Activated B cell treated with CpG ODN at 0.5 μM for 24 hours (primary cell): ENCODE measurements at regions not wholly inside any gene's neighbourhood (a gene's known extent, or its start where the extent isn't known, plus 50 kb on each side); places are given as distances from the start of the nearest gene placed in this dataset.
"Not testable (repeated sequence)": the region's sequence is repeated elsewhere in the genome, so short reads cannot be mapped to it uniquely, and the experiment has no call there.

Experiments
- ATAC-seq: fragments of 200-7000 bp; cut with Tn5 transposase; one replicate; pipeline ENCODE4 v1.10.0; 2021; ENCODE audit warnings: low read depth, mild to moderate bottlenecking, moderate library complexity
- CTCF ChIA-PET: fragments of 350-600 bp; sonication (Branson Sonifier 250); formaldehyde crosslinking; loops from one replicate; lab custom pipeline; 2021; ENCODE audit warnings: antibody characterized with exemption; lab: Charles Lee
- POLR2A ChIA-PET: fragments of 350-600 bp; sonication (Branson Sonifier 250); formaldehyde crosslinking; loops from one replicate; lab custom pipeline; 2021; ENCODE audit warnings: antibody characterized with exemption; lab: Charles Lee
- DNase-seq: peaks from one replicate; pipeline ENCODE4 v3.0.0; 2022
- H3K27ac Mint-ChIP-seq: one replicate; pipeline ENCODE4 v1.8.0; 2020; ENCODE audit warnings: mixed read lengths
- H3K27me3 Mint-ChIP-seq: one replicate; pipeline ENCODE4 v1.8.0; 2021; ENCODE audit warnings: mixed read lengths
- H3K36me3 Mint-ChIP-seq: one replicate; pipeline ENCODE4 v1.8.0; 2021; ENCODE audit warnings: low read depth, mixed read lengths
- H3K4me1 Mint-ChIP-seq: one replicate; pipeline ENCODE4 v1.8.0; 2021; ENCODE audit warnings: mixed read lengths
- H3K4me3 Mint-ChIP-seq: one replicate; pipeline ENCODE4 v1.8.0; 2020; ENCODE audit warnings: mild to moderate bottlenecking, mixed read lengths
- H3K9me3 Mint-ChIP-seq: one replicate; pipeline ENCODE4 v1.8.0; 2020; ENCODE audit warnings: mixed read lengths
- CTCF ChIP-seq: fragments of 200-600 bp; IDR thresholded peaks from one replicate; pipeline ENCODE4 v1.8.0; 2022; ENCODE audit warnings: antibody characterized with exemption, mild to moderate bottlenecking
- intact Hi-C: fragments of 100-400 bp; cut with micrococcal nuclease; formaldehyde crosslinking; loops from one replicate; pipeline ENCODE4 v1.15.1; 2024

DNA sequence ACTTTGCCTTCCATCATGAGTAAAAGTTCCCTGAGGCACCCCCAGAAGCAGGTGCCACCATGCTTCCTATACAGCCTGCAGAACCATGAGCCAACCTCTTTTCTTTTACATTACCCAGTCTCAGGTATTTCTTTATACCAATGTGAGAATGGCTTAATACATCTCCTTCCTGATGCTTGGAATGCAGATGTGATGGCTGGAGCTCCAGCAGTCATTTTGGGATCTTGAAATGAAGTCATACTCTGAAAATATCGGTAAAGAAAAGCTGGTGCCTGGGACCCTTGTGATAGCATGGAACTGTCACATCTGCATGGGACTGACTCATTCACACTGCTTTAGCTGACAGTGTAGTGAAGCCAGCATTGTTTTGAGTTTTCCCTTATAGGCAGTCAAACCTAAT is 634.5 kb upstream of the NRP1 start:
- TF ChIP-seq CTCF: no peak
- H3K36me3 Mint-ChIP-seq: no peaks in the 10 kb centered on the region
- POLR2A ChIA-PET: no interaction called here

GRCh38 chr10:33967606-33968120 is 633.2 kb upstream of the NRP1 start:
- Mint-ChIP-seq H3K9me3 (peaks cover 13% of the 10 kb centered on the region), H3K4me1 (no peaks in the 10 kb centered on the region), H3K4me3 (no peak overlapping the region), H3K27me3 (no peaks in the 10 kb centered on the region), H3K36me3 (no peaks in the 10 kb centered on the region), H3K27ac (no peak overlapping the region)
- ChIA-PET CTCF (no interaction called here), POLR2A (no interaction called here)
- intact Hi-C loops: no loop called here
- TF ChIP-seq CTCF: no peak
- no peak for DNase-seq
- ATAC-seq: no peak

More for the DNA sequence above, 634.5 kb upstream of the NRP1 start:
- ATAC-seq: no peak
- no peaks in the 10 kb centered on the region for H3K4me1 Mint-ChIP-seq
- H3K4me3 Mint-ChIP-seq: no peak overlapping the region
- no peaks in the 10 kb centered on the region for H3K27me3 Mint-ChIP-seq
- no peak for DNase-seq
- CTCF ChIA-PET: no interaction called here
- H3K9me3 Mint-ChIP-seq: peaks cover 13% of the 10 kb centered on the region
- intact Hi-C loops: no loop called here
- no peak overlapping the region for H3K27ac Mint-ChIP-seq

GRCh38 chr10:33966946-33967345 is 632.5 kb upstream of the NRP1 start:
- ChIA-PET POLR2A (no interaction called here), CTCF (no interaction called here)
- no peak for DNase-seq
- no peak for TF ChIP-seq CTCF
- no peaks in the 10 kb centered on the region for H3K36me3 Mint-ChIP-seq
- no peak overlapping the region for H3K27ac Mint-ChIP-seq
- H3K4me3 Mint-ChIP-seq: no peak overlapping the region
- peaks cover 13% of the 10 kb centered on the region for H3K9me3 Mint-ChIP-seq
- intact Hi-C loops: no loop called here
- no peaks in the 10 kb centered on the region for H3K4me1 Mint-ChIP-seq
- H3K27me3 Mint-ChIP-seq: no peaks in the 10 kb centered on the region
- ATAC-seq: no peak

GRCh38 chr10:33965795-33966581 is 631.5 kb upstream of the NRP1 start:
- no peaks in the 10 kb centered on the region for H3K4me1 Mint-ChIP-seq
- ATAC-seq (no peak), DNase-seq (no peak)
- H3K4me3 Mint-ChIP-seq: no peak overlapping the region
- TF ChIP-seq CTCF: no peak
- H3K36me3 Mint-ChIP-seq: no peaks in the 10 kb centered on the region
- peaks cover 15% of the 10 kb centered on the region for H3K9me3 Mint-ChIP-seq
- no peak overlapping the region for H3K27ac Mint-ChIP-seq
- intact Hi-C loops: no loop called here
- CTCF ChIA-PET: no interaction called here
- POLR2A ChIA-PET: no interaction called here
- H3K27me3 Mint-ChIP-seq: no peaks in the 10 kb centered on the region

- H3K36me3 Mint-ChIP-seq: no peaks in the 10 kb centered on the region
- H3K4me3 Mint-ChIP-seq: no peak overlapping the region
- TF ChIP-seq CTCF: no peak
- ATAC-seq (no peak), DNase-seq (no peak)
- no peaks in the 10 kb centered on the region for H3K4me1 Mint-ChIP-seq
- intact Hi-C loops: no loop called here
- ChIA-PET CTCF (no interaction called here), POLR2A (no interaction called here)
- H3K27ac Mint-ChIP-seq: no peak overlapping the region
- H3K9me3 Mint-ChIP-seq: peaks cover 6% of the 10 kb centered on the region
- no peaks in the 10 kb centered on the region for H3K27me3 Mint-ChIP-seq
These were observed 629.3 kb upstream of the NRP1 start for GRCh38 chr10:33963729-33964128.

DNA sequence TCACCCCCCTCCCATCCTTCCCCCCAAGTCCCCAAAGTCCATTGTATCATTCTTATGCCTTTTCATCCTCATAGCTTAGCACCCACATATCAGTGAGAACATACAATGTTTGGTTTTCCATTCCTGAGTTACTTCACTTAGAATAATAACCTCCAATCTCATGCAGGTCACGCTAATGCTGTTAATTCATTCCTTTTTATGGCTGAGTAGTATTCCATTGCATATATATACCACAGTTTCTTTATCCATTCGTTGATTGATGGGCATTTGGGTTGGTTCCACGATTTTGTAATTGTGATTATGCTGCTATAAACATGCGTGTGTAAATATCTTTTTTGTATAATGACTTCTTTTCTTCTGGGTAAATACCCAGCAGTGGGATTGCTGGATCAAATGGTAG is 621.9 kb upstream of the NRP1 start:
- POLR2A ChIA-PET, intact Hi-C loops, H3K36me3 Mint-ChIP-seq, H3K4me1 Mint-ChIP-seq, ATAC-seq, H3K27ac Mint-ChIP-seq, H3K27me3 Mint-ChIP-seq, H3K4me3 Mint-ChIP-seq, H3K9me3 Mint-ChIP-seq, DNase-seq, CTCF ChIA-PET: not testable (repeated sequence)
